HCT116 (cell line): ENCODE measurements at regions not wholly inside any gene's neighbourhood (a gene's known extent, or its start where the extent isn't known, plus 50 kb on each side); places are given as distances from the start of the nearest gene placed in this dataset.

ENCODE experiments used
- ATAC-seq: fragments of 200-7000 bp; cut with Tn5 transposase; 2 replicates; pipeline ENCODE4 v1.9.1; 2020; ENCODE audit warnings: mild to moderate bottlenecking, moderate library complexity
- BruUV-seq: library from RNA; stranded (reverse); fragments of 400-500 nt; replicated peaks from 2 replicates; lab custom pipeline; 2021; lab: Mats Ljungman, UMichigan
- CTCF ChIA-PET: fragments of 300-600 bp; sonication (Branson Sonifier 250); formaldehyde crosslinking; loops from one replicate; lab custom pipeline; 2021; ENCODE audit warnings: antibody characterized with exemption; lab: Charles Lee
- POLR2A ChIA-PET: fragments of 300-600, 350-600 bp; sonication (Branson Sonifier 250); formaldehyde crosslinking; loops from one replicate; lab custom pipeline; 2021; ENCODE audit warnings: antibody characterized with exemption; lab: Charles Lee
- RAD21 ChIA-PET, 2 experiments: fragments of 300-600 bp; sonication (Branson Sonifier 250); formaldehyde crosslinking; loops; one replicate each; lab custom pipeline; 2023; ENCODE audit warnings: low total read pairs in 2 of 2; ENCODE audit not compliant: uncharacterized antibody in 2 of 2, unreplicated experiment in 2 of 2, low non-redundant PET in 1 of 2; lab: Charles Lee
- DNase-seq: peaks from one replicate; pipeline ENCODE4 v3.0.0-alpha.2; 2010; ENCODE audit warnings: low read depth, low spot score
- H2AFZ ChIP-seq: fragments of 200-600 bp; shearing (Covaris generic), sonication (generic); 2 replicates; pipeline ENCODE4 v1.6.1; 2017; ENCODE audit warnings: low read depth, mixed run types, mixed read lengths, antibody characterized with exemption, low read length; ENCODE audit not compliant: poor library complexity, severe bottlenecking
- H3K27ac ChIP-seq: 2 replicates; pipeline ENCODE4 v1.5.1; 2012; ENCODE audit warnings: low read depth, low read length
- H3K27me3 ChIP-seq: fragments of 200-600 bp; sonication (generic); 2 replicates; pipeline ENCODE4 v1.6.1; 2016; ENCODE audit warnings: mixed run types, low read length, mixed read lengths; ENCODE audit not compliant: insufficient read depth
- H3K36me3 ChIP-seq, 2 experiments: fragments of 200-500 bp in 1 of 2; fragments of 200-600 bp in 1 of 2; sonication (Bioruptor generic) in 1 of 2; sonication (generic) in 1 of 2; 2 replicates each; pipeline versions ENCODE4 v1.5.1 to v1.6.1; 2014 to 2016; ENCODE audit warnings: low read length in 2 of 2, inconsistent platforms in 1 of 2, mixed read lengths in 1 of 2, mixed run types in 1 of 2; ENCODE audit not compliant: insufficient read depth in 2 of 2, control insufficient read depth in 1 of 2
- H3K4me1 ChIP-seq, 2 experiments: fragments of 200-600 bp in 1 of 2; sonication (generic) in 1 of 2; 2 replicates each; pipeline versions ENCODE4 v1.5.1 to v1.6.1; 2012 to 2017; ENCODE audit warnings: low read length in 2 of 2, inconsistent platforms in 1 of 2, mild to moderate bottlenecking in 1 of 2, mixed read lengths in 1 of 2, mixed run types in 1 of 2, moderate library complexity in 1 of 2; ENCODE audit not compliant: insufficient read depth in 2 of 2, control insufficient read depth in 1 of 2
- H3K4me2 ChIP-seq: fragments of 200-600 bp; sonication (generic); 2 replicates; pipeline ENCODE4 v1.6.1; 2017; ENCODE audit warnings: mixed run types, low read length, mixed read lengths
- H3K4me3 ChIP-seq, 2 experiments: fragments of 200-600 bp in 1 of 2; sonication (generic) in 1 of 2; replicated peaks in 1 of 2; 2 replicates each; pipeline ENCODE4 v1.5.1; 2011 to 2016; ENCODE audit warnings: low read length in 2 of 2, control low read depth in 1 of 2, low read depth in 1 of 2, mild to moderate bottlenecking in 1 of 2, mixed read lengths in 1 of 2, mixed run types in 1 of 2
- H3K79me2 ChIP-seq: fragments of 200-600 bp; sonication (generic); 2 replicates; pipeline ENCODE4 v1.6.1; 2017; ENCODE audit warnings: mild to moderate bottlenecking, mixed run types, low read length, moderate library complexity, mixed read lengths; ENCODE audit not compliant: insufficient read depth
- H3K9ac ChIP-seq: fragments of 200-600 bp; sonication (generic); 2 replicates; pipeline ENCODE4 v1.6.1; 2016; ENCODE audit warnings: low read length, mixed read lengths
- H3K9me2 ChIP-seq: fragments of 200-600 bp; sonication (generic), shearing (Covaris generic); 2 replicates; pipeline ENCODE4 v1.6.1; 2017; ENCODE audit warnings: mixed run types, mild to moderate bottlenecking, moderate library complexity; ENCODE audit not compliant: insufficient read depth
- H3K9me3 ChIP-seq, 2 experiments: fragments of 200-500 bp in 1 of 2; fragments of 200-600 bp in 1 of 2; sonication (Bioruptor generic) in 1 of 2; sonication (generic) in 1 of 2; 2 replicates each; pipeline ENCODE4 v1.6.1; 2014 to 2017; ENCODE audit warnings: low read length in 2 of 2, mixed read lengths in 2 of 2, inconsistent platforms in 1 of 2, low read depth in 1 of 2, mild to moderate bottlenecking in 1 of 2, mixed run types in 1 of 2, moderate library complexity in 1 of 2; ENCODE audit not compliant: control insufficient read depth in 1 of 2, insufficient read depth in 1 of 2
- H4K20me1 ChIP-seq: fragments of 200-600 bp; sonication (generic), shearing (Covaris generic); 2 replicates; pipeline ENCODE4 v1.6.1; 2017; ENCODE audit warnings: mixed run types, mild to moderate bottlenecking, moderate library complexity; ENCODE audit not compliant: insufficient read depth
- CBX3 ChIP-seq: IDR thresholded peaks from 2 replicates; pipeline ENCODE4 v1.6.1; 2012; ENCODE audit warnings: low read depth
- CTCF ChIP-seq, 3 experiments: fragments of 200-600 bp in 1 of 3; sonication (generic) in 1 of 3; IDR thresholded peaks in 2 of 3; conservative IDR thresholded peaks in 1 of 3; 2 replicates each; pipeline ENCODE4 v1.5.1; 2012 to 2017; ENCODE audit warnings: low read depth in 2 of 3, low read length in 2 of 3, antibody characterized with exemption in 1 of 3, borderline replicate concordance in 1 of 3, control low read depth in 1 of 3, mild to moderate bottlenecking in 1 of 3, mixed read lengths in 1 of 3, mixed run types in 1 of 3, moderate library complexity in 1 of 3; ENCODE audit not compliant: insufficient read depth in 1 of 3
- MAX ChIP-seq: IDR thresholded peaks from 2 replicates; pipeline ENCODE4 v1.6.1; 2012
- SIN3A ChIP-seq: IDR thresholded peaks from 2 replicates; pipeline ENCODE4 v1.6.1; 2012; ENCODE audit warnings: low read depth
- SP1 ChIP-seq: IDR thresholded peaks from 2 replicates; pipeline ENCODE4 v1.6.1; 2012; ENCODE audit warnings: low read depth
- SRF ChIP-seq: IDR thresholded peaks from 2 replicates; pipeline ENCODE4 v1.6.1; 2012; ENCODE audit warnings: low read depth
- TCF7L2 ChIP-seq: IDR thresholded peaks from 2 replicates; pipeline ENCODE4 v1.7.0; 2011; ENCODE audit warnings: borderline replicate concordance, inconsistent platforms; ENCODE audit not compliant: insufficient read depth, insufficient read length; ENCODE audit errors: extremely low read depth
- ZBTB33 ChIP-seq: IDR thresholded peaks from 2 replicates; pipeline ENCODE4 v1.6.1; 2011; ENCODE audit warnings: mild to moderate bottlenecking, low read length, moderate library complexity; ENCODE audit not compliant: insufficient replicate concordance; ENCODE audit errors: extremely low read depth
- intact Hi-C: fragments of 100-400 bp; cut with micrococcal nuclease; formaldehyde crosslinking; loops from 2 replicates; pipeline ENCODE4 v1.10.0; 2022

GRCh38 chr3:30358871-30359270 is 247.5 kb upstream of the TGFBR2 start:
- no peak for DNase-seq
- Histone ChIP-seq H3K79me2 (no peaks in the 10 kb centered on the region), H3K4me3 (no peak overlapping the region)

More at GRCh38 chr3:30358871-30359270, 247.5 kb upstream of the TGFBR2 start:
- Histone ChIP-seq H3K4me1 (peaks cover 3 to 4% of the 10 kb centered on the region in 2 experiments; a peak in 1 of 4 replicates), H3K4me2 (no peak overlapping the region), H3K9me2 (no peaks in the 10 kb centered on the region), H2AFZ (no peak overlapping the region), H3K9me3 (no peaks in the 10 kb centered on the region), H3K27ac (no peak overlapping the region), H3K36me3 (no peaks in the 10 kb centered on the region), H3K27me3 (no peaks in the 10 kb centered on the region), H4K20me1 (no peaks in the 10 kb centered on the region), H3K9ac (no peak overlapping the region)
- BruUV-seq, result no TSS peak
- ChIA-PET CTCF (no interaction called here), RAD21 (no interaction called here), POLR2A (no interaction called here)
- no peak for ATAC-seq
- intact Hi-C loops, result no loop called here
- TF ChIP-seq CBX3 (no peak), ZBTB33 (no peak), MAX (no peak), SRF (no peak), CTCF (IDR thresholded peaks at IDR 0.05 in 2 of 3, conservative IDR thresholded peaks at IDR 0.05 in 1 of 3; ENCODE audit: borderline replicate concordance in 1 of 3, insufficient read depth in 1 of 3, low read depth in 2 of 3, low read length in 2 of 3) (no peak), TCF7L2 (no peak), SP1 (no peak), SIN3A (no peak)
